HCT116 (cell line): ENCODE measurements at regions not wholly inside any gene's neighbourhood (a gene's known extent, or its start where the extent isn't known, plus 50 kb on each side); places are given as distances from the start of the nearest gene placed in this dataset.

ENCODE experiments used
- ATAC-seq: fragments of 200-7000 bp; cut with Tn5 transposase; 2 replicates; pipeline ENCODE4 v1.9.1; 2020; ENCODE audit warnings: mild to moderate bottlenecking, moderate library complexity
- BruUV-seq: library from RNA; stranded (reverse); fragments of 400-500 nt; replicated peaks from 2 replicates; lab custom pipeline; 2021; lab: Mats Ljungman, UMichigan
- CTCF ChIA-PET: fragments of 300-600 bp; sonication (Branson Sonifier 250); formaldehyde crosslinking; loops from one replicate; lab custom pipeline; 2021; ENCODE audit warnings: antibody characterized with exemption; lab: Charles Lee
- POLR2A ChIA-PET: fragments of 300-600, 350-600 bp; sonication (Branson Sonifier 250); formaldehyde crosslinking; loops from one replicate; lab custom pipeline; 2021; ENCODE audit warnings: antibody characterized with exemption; lab: Charles Lee
- RAD21 ChIA-PET, 2 experiments: fragments of 300-600 bp; sonication (Branson Sonifier 250); formaldehyde crosslinking; loops; one replicate each; lab custom pipeline; 2023; ENCODE audit warnings: low total read pairs in 2 of 2; ENCODE audit not compliant: uncharacterized antibody in 2 of 2, unreplicated experiment in 2 of 2, low non-redundant PET in 1 of 2; lab: Charles Lee
- DNase-seq: peaks from one replicate; pipeline ENCODE4 v3.0.0-alpha.2; 2010; ENCODE audit warnings: low read depth, low spot score
- H2AFZ ChIP-seq: fragments of 200-600 bp; shearing (Covaris generic), sonication (generic); 2 replicates; pipeline ENCODE4 v1.6.1; 2017; ENCODE audit warnings: low read depth, mixed run types, mixed read lengths, antibody characterized with exemption, low read length; ENCODE audit not compliant: poor library complexity, severe bottlenecking
- H3K27ac ChIP-seq: 2 replicates; pipeline ENCODE4 v1.5.1; 2012; ENCODE audit warnings: low read depth, low read length
- H3K27me3 ChIP-seq: fragments of 200-600 bp; sonication (generic); 2 replicates; pipeline ENCODE4 v1.6.1; 2016; ENCODE audit warnings: mixed run types, low read length, mixed read lengths; ENCODE audit not compliant: insufficient read depth
- H3K36me3 ChIP-seq, 2 experiments: fragments of 200-500 bp in 1 of 2; fragments of 200-600 bp in 1 of 2; sonication (Bioruptor generic) in 1 of 2; sonication (generic) in 1 of 2; 2 replicates each; pipeline versions ENCODE4 v1.5.1 to v1.6.1; 2014 to 2016; ENCODE audit warnings: low read length in 2 of 2, inconsistent platforms in 1 of 2, mixed read lengths in 1 of 2, mixed run types in 1 of 2; ENCODE audit not compliant: insufficient read depth in 2 of 2, control insufficient read depth in 1 of 2
- H3K4me1 ChIP-seq, 2 experiments: fragments of 200-600 bp in 1 of 2; sonication (generic) in 1 of 2; 2 replicates each; pipeline versions ENCODE4 v1.5.1 to v1.6.1; 2012 to 2017; ENCODE audit warnings: low read length in 2 of 2, inconsistent platforms in 1 of 2, mild to moderate bottlenecking in 1 of 2, mixed read lengths in 1 of 2, mixed run types in 1 of 2, moderate library complexity in 1 of 2; ENCODE audit not compliant: insufficient read depth in 2 of 2, control insufficient read depth in 1 of 2
- H3K4me2 ChIP-seq: fragments of 200-600 bp; sonication (generic); 2 replicates; pipeline ENCODE4 v1.6.1; 2017; ENCODE audit warnings: mixed run types, low read length, mixed read lengths
- H3K4me3 ChIP-seq, 2 experiments: fragments of 200-600 bp in 1 of 2; sonication (generic) in 1 of 2; replicated peaks in 1 of 2; 2 replicates each; pipeline ENCODE4 v1.5.1; 2011 to 2016; ENCODE audit warnings: low read length in 2 of 2, control low read depth in 1 of 2, low read depth in 1 of 2, mild to moderate bottlenecking in 1 of 2, mixed read lengths in 1 of 2, mixed run types in 1 of 2
- H3K79me2 ChIP-seq: fragments of 200-600 bp; sonication (generic); 2 replicates; pipeline ENCODE4 v1.6.1; 2017; ENCODE audit warnings: mild to moderate bottlenecking, mixed run types, low read length, moderate library complexity, mixed read lengths; ENCODE audit not compliant: insufficient read depth
- H3K9ac ChIP-seq: fragments of 200-600 bp; sonication (generic); 2 replicates; pipeline ENCODE4 v1.6.1; 2016; ENCODE audit warnings: low read length, mixed read lengths
- H3K9me2 ChIP-seq: fragments of 200-600 bp; sonication (generic), shearing (Covaris generic); 2 replicates; pipeline ENCODE4 v1.6.1; 2017; ENCODE audit warnings: mixed run types, mild to moderate bottlenecking, moderate library complexity; ENCODE audit not compliant: insufficient read depth
- H3K9me3 ChIP-seq, 2 experiments: fragments of 200-500 bp in 1 of 2; fragments of 200-600 bp in 1 of 2; sonication (Bioruptor generic) in 1 of 2; sonication (generic) in 1 of 2; 2 replicates each; pipeline ENCODE4 v1.6.1; 2014 to 2017; ENCODE audit warnings: low read length in 2 of 2, mixed read lengths in 2 of 2, inconsistent platforms in 1 of 2, low read depth in 1 of 2, mild to moderate bottlenecking in 1 of 2, mixed run types in 1 of 2, moderate library complexity in 1 of 2; ENCODE audit not compliant: control insufficient read depth in 1 of 2, insufficient read depth in 1 of 2
- H4K20me1 ChIP-seq: fragments of 200-600 bp; sonication (generic), shearing (Covaris generic); 2 replicates; pipeline ENCODE4 v1.6.1; 2017; ENCODE audit warnings: mixed run types, mild to moderate bottlenecking, moderate library complexity; ENCODE audit not compliant: insufficient read depth
- CBX3 ChIP-seq: IDR thresholded peaks from 2 replicates; pipeline ENCODE4 v1.6.1; 2012; ENCODE audit warnings: low read depth
- CEBPB ChIP-seq: IDR thresholded peaks from 2 replicates; pipeline ENCODE4 v1.6.1; 2012; ENCODE audit warnings: low read depth
- EGR1 ChIP-seq: IDR thresholded peaks from 2 replicates; pipeline ENCODE4 v1.6.1; 2012; ENCODE audit warnings: low read depth
- ELF1 ChIP-seq: IDR thresholded peaks from 2 replicates; pipeline ENCODE4 v1.6.1; 2012; ENCODE audit warnings: low read depth, borderline replicate concordance
- EZH2 ChIP-seq: fragments of 200-600 bp; sonication (generic); IDR thresholded peaks from 2 replicates; pipeline ENCODE4 v1.6.1; 2017; ENCODE audit warnings: antibody characterized with exemption, mixed run types
- EZH2phosphoT487 ChIP-seq: fragments of 200-600 bp; IDR thresholded peaks from 2 replicates; pipeline ENCODE4 v1.6.1; 2018; ENCODE audit warnings: antibody characterized with exemption, borderline replicate concordance
- FOSL1 ChIP-seq: IDR thresholded peaks from 2 replicates; pipeline ENCODE4 v1.6.1; 2012; ENCODE audit warnings: low read depth
- JUND ChIP-seq: IDR thresholded peaks from 2 replicates; pipeline ENCODE4 v1.6.1; 2012
- POLR2A ChIP-seq: IDR thresholded peaks from 2 replicates; pipeline ENCODE4 v1.7.0; 2011; ENCODE audit warnings: borderline replicate concordance; ENCODE audit not compliant: insufficient read depth, insufficient read length; ENCODE audit errors: extremely low read depth
- POLR2AphosphoS5 ChIP-seq: IDR thresholded peaks from 2 replicates; pipeline ENCODE4 v1.6.1; 2011; ENCODE audit warnings: mild to moderate bottlenecking, low read depth, low read length, moderate library complexity
- REST ChIP-seq: IDR thresholded peaks from 2 replicates; pipeline ENCODE4 v1.6.1; 2012; ENCODE audit warnings: low read depth
- SIN3A ChIP-seq: IDR thresholded peaks from 2 replicates; pipeline ENCODE4 v1.6.1; 2012; ENCODE audit warnings: low read depth
- SP1 ChIP-seq: IDR thresholded peaks from 2 replicates; pipeline ENCODE4 v1.6.1; 2012; ENCODE audit warnings: low read depth
- SRF ChIP-seq: IDR thresholded peaks from 2 replicates; pipeline ENCODE4 v1.6.1; 2012; ENCODE audit warnings: low read depth
- TCF7L2 ChIP-seq: IDR thresholded peaks from 2 replicates; pipeline ENCODE4 v1.7.0; 2011; ENCODE audit warnings: borderline replicate concordance, inconsistent platforms; ENCODE audit not compliant: insufficient read depth, insufficient read length; ENCODE audit errors: extremely low read depth
- ZFX ChIP-seq: fragments of 450-650 bp; IDR thresholded peaks from 2 replicates; pipeline ENCODE4 v1.6.1; 2017
- ZNF274 ChIP-seq: fragments of 200-500 bp; sonication (Bioruptor generic); IDR thresholded peaks from 2 replicates; pipeline ENCODE4 v1.6.1; 2014; ENCODE audit warnings: mild to moderate bottlenecking, low read depth, low read length, inconsistent platforms
- intact Hi-C: fragments of 100-400 bp; cut with micrococcal nuclease; formaldehyde crosslinking; loops from 2 replicates; pipeline ENCODE4 v1.10.0; 2022
- TF ChIP-seq, protein P1 (sequence below): IDR thresholded peaks from 2 replicates; pipeline ENCODE4 v1.6.1; 2012
- TF ChIP-seq, protein P2 (sequence below): IDR thresholded peaks from 2 replicates; pipeline ENCODE4 v1.6.1; 2012

DNA sequence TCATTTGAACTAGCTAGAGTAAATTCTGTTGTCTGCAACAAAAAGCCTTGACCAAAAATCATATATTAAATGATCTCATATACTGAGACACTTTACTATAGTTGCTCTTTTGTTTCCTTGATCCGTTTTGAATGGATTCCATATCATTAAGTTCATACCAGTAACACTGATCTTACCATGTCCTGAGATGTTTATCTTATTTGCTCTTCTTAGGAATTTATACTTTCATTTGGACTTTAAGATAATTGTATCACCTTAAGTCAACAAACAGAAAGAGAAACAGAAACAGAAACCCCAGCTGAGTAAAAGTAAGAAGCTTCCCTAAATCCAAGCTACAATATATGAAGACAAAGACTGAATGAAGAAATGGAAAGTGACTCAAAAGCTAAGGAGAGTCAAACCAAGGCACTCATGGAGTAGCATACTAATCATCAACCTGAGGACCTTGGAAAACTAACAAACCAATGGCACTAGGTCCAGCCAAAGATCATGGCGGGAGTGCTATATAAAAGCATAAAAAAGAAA is 106.5 kb upstream of the COX10 start:
- Histone ChIP-seq H3K4me2 (no peak overlapping the region), H2AFZ (no peak overlapping the region), H3K9ac (no peak overlapping the region), H3K4me1 (no peaks in the 10 kb centered on the region), H3K27me3 (peaks cover 16% of the 10 kb centered on the region), H3K27ac (no peak overlapping the region), H3K9me2 (no peaks in the 10 kb centered on the region), H3K36me3 (no peaks in the 10 kb centered on the region), H3K79me2 (no peaks in the 10 kb centered on the region), H3K9me3 (no peaks in the 10 kb centered on the region), H3K4me3 (no peak overlapping the region), H4K20me1 (no peaks in the 10 kb centered on the region)
- no peak for TF ChIP-seq FOSL1
- TF ChIP-seq EZH2phosphoT487: no peak
- ChIA-PET POLR2A (no interaction called here), CTCF (no interaction called here), RAD21 (no interaction called here)
- ATAC-seq (no peak), DNase-seq (no peak)
- intact Hi-C loops: no loop called here
- BruUV-seq: no TSS peak

DNA sequence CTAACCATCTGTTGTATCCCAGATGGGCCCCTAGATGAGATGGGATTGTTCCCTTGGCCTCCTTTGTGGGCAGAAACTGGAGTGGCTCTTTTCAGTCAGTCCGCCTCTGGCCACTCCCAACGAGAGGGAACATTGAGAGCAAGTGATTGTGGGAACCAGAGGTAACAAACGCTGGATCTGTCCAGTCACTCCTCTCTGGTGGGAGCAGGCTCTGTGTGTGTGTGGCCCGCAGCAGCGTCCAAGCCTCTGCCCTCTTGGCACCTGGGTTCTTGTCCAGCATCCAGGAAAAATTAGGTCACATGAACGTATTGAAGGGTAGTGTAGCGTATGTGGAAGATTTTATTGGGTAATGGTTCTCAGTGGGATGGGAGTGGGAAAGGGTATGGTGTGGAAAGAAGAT is 101.9 kb upstream of the COX10 start:
- H3K9me3 ChIP-seq: no peaks in the 10 kb centered on the region
- H3K4me1 ChIP-seq: no peaks in the 10 kb centered on the region
- ATAC-seq: no peak
- no peak overlapping the region for H3K27ac ChIP-seq
- ChIA-PET CTCF (no interaction called here), POLR2A (no interaction called here), RAD21 (no interaction called here)
- H3K4me3 ChIP-seq: no peak overlapping the region
- H4K20me1 ChIP-seq: no peaks in the 10 kb centered on the region
- H3K9me2 ChIP-seq: no peaks in the 10 kb centered on the region
- no peak overlapping the region for H3K4me2 ChIP-seq
- intact Hi-C loops: no loop called here
- H3K79me2 ChIP-seq: no peaks in the 10 kb centered on the region
- no peak overlapping the region for H3K9ac ChIP-seq
- no TSS peak for BruUV-seq
- DNase-seq: no peak
- H2AFZ ChIP-seq: no peak overlapping the region
- H3K27me3 ChIP-seq: peaks cover 16% of the 10 kb centered on the region
- H3K36me3 ChIP-seq: no peaks in the 10 kb centered on the region
- TF ChIP-seq REST (no peak), CEBPB (no peak), TCF7L2 (no peak), SIN3A (no peak), ELF1 (no peak), POLR2AphosphoS5 (no peak), EZH2 (no peak), ZFX (no peak), SRF (no peak), SP1 (no peak), EZH2phosphoT487 (no peak), JUND (no peak), ZNF274 (no peak), CBX3 (no peak), POLR2A (no peak), FOSL1 (no peak), EGR1 (no peak)
- TF ChIP-seq, protein P1, sequence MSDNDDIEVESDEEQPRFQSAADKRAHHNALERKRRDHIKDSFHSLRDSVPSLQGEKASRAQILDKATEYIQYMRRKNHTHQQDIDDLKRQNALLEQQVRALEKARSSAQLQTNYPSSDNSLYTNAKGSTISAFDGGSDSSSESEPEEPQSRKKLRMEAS: no peak
- TF ChIP-seq, protein P2, sequence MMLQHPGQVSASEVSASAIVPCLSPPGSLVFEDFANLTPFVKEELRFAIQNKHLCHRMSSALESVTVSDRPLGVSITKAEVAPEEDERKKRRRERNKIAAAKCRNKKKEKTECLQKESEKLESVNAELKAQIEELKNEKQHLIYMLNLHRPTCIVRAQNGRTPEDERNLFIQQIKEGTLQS: no peak
